Activated T-cell treated with anti-CD3 and anti-CD28 coated beads, Interleukin-2, amount 50 U/mL, for 72 hours (primary cell): ENCODE measurements at regions not wholly inside any gene's neighbourhood (a gene's known extent, or its start where the extent isn't known, plus 50 kb on each side); places are given as distances from the start of the nearest gene placed in this dataset.

Experiments used
- ATAC-seq, 2 donors: fragments of 150-1000 bp; cut with Tn5 transposase; replicated peaks in 1 of 2; 2 replicates each; pipeline ENCODE4 v1.10.0; 2021; ENCODE audit warnings: moderate library complexity in 2 of 2, mild to moderate bottlenecking in 1 of 2
- DNase-seq, 2 donors: peaks; one replicate each; pipeline ENCODE4 v3.0.0; 2021 to 2022; ENCODE audit warnings: mixed read lengths in 1 of 2
- H3K27ac Mint-ChIP-seq: one replicate; pipeline ENCODE4 v1.8.0; 2022; ENCODE audit warnings: mild to moderate bottlenecking, moderate library complexity, mixed read lengths
- H3K27me3 Mint-ChIP-seq: one replicate; pipeline ENCODE4 v1.8.0; 2022; ENCODE audit warnings: low read depth, mixed read lengths
- H3K36me3 Mint-ChIP-seq, 2 donors: one replicate each; pipeline ENCODE4 v1.8.0; 2022; ENCODE audit warnings: mixed read lengths in 2 of 2, mild to moderate bottlenecking in 1 of 2; ENCODE audit not compliant: insufficient read depth in 2 of 2
- H3K4me1 Mint-ChIP-seq: one replicate; pipeline ENCODE4 v1.8.0; 2022; ENCODE audit warnings: low read depth, mixed read lengths
- H3K4me3 Mint-ChIP-seq, 2 donors: one replicate each; pipeline ENCODE4 v1.8.0; 2022; ENCODE audit warnings: mild to moderate bottlenecking in 2 of 2, mixed read lengths in 2 of 2, moderate library complexity in 2 of 2
- H3K9me3 Mint-ChIP-seq, 2 donors: one replicate each; pipeline ENCODE4 v1.8.0; 2022; ENCODE audit warnings: mixed read lengths in 2 of 2

DNA sequence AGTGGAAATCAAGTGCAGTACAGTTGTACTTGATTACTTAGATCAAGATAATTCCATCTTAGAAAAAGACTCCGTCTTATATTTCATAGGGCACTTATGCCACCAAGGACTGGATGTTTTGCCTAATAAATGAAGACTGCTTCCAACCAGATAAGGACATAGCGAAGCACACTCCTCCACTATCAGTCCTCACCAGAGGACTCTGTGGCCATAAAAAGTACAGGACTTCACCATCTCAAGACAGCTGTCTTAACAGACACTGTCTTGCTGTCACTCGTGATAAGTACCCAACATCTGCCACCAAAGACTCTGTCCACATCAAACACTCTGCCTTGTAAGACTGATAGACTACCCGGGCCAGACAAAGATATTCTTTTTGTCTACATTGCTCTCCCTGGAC, 352.0 kb downstream of the TRAM1L1 start:
- no peak for ATAC-seq
- Mint-ChIP-seq H3K27me3 (no peaks in the 10 kb centered on the region), H3K9me3 (peaks cover 0 to 3% of the 10 kb centered on the region in 2 donors), H3K4me3 (no peak overlapping the region), H3K4me1 (no peaks in the 10 kb centered on the region), H3K36me3 (no peaks in the 10 kb centered on the region), H3K27ac (no peak overlapping the region)
- DNase-seq: no peak

DNA sequence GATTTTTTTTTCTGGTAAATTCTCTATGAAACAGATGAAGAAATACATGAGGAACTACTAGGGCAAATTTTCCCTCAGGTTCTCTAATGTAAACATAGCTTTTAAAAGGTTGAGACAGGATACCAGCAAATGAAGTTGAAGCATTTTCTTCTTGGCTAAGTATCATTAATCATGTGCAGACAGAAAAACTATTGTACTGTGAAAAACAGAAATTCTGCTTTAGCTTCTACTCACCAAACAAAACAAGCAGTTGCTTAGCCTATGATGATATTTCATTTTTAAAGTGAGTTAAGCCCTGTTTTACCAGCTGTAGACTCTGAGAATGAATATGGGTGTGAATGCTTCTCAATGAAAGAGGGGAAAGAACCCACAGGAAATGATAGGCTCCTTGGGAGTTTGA, 358.9 kb downstream of the TRAM1L1 start:
- DNase-seq (no peak), ATAC-seq (no peak)
- Mint-ChIP-seq H3K36me3 (no peaks in the 10 kb centered on the region), H3K4me1 (no peaks in the 10 kb centered on the region), H3K4me3 (no peak overlapping the region), H3K9me3 (peaks cover 0 to 4% of the 10 kb centered on the region in 2 donors), H3K27ac (no peak overlapping the region), H3K27me3 (no peaks in the 10 kb centered on the region)

DNA sequence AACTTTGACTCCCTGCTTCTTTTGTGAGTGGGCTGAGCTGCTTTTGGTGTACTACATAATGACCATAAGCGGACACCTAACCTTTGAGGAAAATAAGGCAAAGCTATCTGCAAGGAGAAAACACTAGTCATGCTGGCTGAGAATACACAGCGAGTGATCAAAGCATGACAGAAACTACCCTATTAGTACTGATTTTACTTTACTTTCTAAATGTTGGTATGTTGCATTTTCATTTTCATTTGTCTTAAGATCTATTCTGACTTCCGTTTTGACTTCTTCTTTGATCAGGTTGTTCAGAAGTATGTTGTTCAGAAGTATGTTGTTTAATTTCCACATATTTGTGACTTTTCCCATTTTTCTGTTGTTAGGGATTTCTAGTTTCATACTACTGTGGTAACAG, 361.1 kb downstream of the TRAM1L1 start:
- H3K9me3 Mint-ChIP-seq: peaks cover 0 to 4% of the 10 kb centered on the region in 2 donors
- no peak overlapping the region for H3K27ac Mint-ChIP-seq
- H3K36me3 Mint-ChIP-seq: no peaks in the 10 kb centered on the region
- DNase-seq (no peak), ATAC-seq (no peak)
- H3K4me1 Mint-ChIP-seq: no peaks in the 10 kb centered on the region
- H3K4me3 Mint-ChIP-seq: no peak overlapping the region
- H3K27me3 Mint-ChIP-seq: no peaks in the 10 kb centered on the region

DNA sequence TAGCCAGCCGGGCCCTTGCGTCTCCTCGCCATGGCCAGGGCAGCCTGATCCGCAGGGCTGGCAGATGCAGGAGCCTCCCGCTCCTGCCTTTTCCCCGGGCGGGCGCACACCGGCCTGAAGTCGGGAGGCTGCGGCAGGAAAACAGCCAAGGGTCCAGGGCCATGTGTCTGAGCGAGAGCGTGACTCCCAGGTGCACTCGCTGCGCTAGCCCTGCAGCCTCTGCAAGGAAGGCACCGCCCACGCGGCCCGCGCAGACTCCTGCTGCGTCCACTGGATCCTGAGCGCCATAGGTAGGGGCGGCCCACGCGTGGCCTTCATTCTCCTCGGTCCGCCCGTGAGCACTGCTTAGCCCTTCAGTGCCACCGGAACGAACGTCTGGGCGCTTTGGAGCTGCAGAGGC, 379.9 kb downstream of the TRAM1L1 start:
- ATAC-seq: no peak
- no peaks in the 10 kb centered on the region for H3K4me1 Mint-ChIP-seq
- peak in 1 of 2 donors; percentile 0 for DNase-seq
- peaks cover 0 to 12% of the 10 kb centered on the region in 2 donors for H3K9me3 Mint-ChIP-seq
- H3K36me3 Mint-ChIP-seq: no peaks in the 10 kb centered on the region
- no peak overlapping the region for H3K27ac Mint-ChIP-seq
- H3K4me3 Mint-ChIP-seq: no peak overlapping the region
- no peaks in the 10 kb centered on the region for H3K27me3 Mint-ChIP-seq

DNA sequence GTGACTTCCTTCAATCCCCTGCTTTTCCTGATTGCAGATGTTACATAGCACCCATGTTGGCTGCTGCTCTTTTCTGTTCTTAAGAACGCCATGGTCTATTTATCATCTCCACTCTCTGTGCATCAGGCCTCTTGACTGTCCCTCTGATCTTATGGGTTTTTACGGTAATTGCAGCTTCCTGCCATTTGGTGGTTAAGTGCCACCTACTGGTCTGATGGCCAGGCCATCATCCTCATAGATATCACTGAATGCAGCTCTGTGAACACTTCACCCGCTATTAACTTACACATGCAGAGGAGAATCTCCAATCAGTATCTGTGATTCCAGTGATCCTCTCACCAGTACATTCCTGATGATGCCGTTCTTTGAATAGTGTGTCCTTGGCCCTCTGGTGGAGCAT, 382.4 kb downstream of the TRAM1L1 start:
- Mint-ChIP-seq H3K4me3 (no peak overlapping the region), H3K36me3 (no peaks in the 10 kb centered on the region), H3K4me1 (no peaks in the 10 kb centered on the region), H3K27me3 (no peaks in the 10 kb centered on the region), H3K9me3 (peaks cover 2 to 12% of the 10 kb centered on the region in 2 donors), H3K27ac (no peak overlapping the region)
- DNase-seq (no peak), ATAC-seq (no peak)

DNA sequence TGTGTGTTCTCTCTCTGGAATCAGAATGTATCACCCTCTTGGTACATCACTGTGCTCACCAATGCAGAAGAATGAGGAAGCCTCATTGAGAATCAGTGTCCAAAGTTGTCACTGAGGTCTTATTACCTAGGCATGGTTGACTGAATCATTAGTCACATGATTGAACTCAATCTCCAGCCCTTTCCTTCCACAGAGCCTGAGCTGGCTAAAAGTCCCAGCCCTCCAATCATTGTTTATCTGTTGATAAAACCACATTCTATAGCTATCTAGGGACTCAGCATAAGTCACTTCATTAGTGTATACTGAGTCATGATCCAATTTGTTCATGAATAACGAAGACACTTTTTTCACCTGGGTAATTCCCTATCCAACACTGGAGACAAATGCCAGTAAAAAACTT, 396.8 kb downstream of the TRAM1L1 start:
- Mint-ChIP-seq H3K36me3 (no peaks in the 10 kb centered on the region), H3K4me3 (no peak overlapping the region)
- DNase-seq: no peak

DNA sequence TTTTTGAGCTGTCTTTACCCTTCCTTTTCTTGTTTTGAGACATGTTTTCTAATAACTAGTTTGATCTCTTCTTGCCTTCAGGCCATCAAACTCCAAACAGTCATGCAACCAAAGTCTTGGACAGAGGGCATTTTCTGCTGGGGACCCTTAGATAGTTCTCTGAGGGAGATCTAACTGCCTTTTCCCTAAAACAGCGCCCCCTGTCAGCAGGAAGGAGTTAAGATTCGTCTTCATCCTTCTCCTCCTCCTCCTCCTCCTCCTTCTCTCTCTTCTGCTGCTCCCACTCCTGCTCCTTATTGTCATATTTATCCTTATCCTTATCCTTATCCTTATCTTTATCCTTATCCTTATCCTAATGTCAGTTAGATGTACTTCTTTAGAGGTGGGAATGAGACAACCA, 417.2 kb downstream of the TRAM1L1 start:
- Mint-ChIP-seq H3K27ac (no peak overlapping the region), H3K4me1 (no peaks in the 10 kb centered on the region), H3K27me3 (no peaks in the 10 kb centered on the region), H3K4me3 (no peak overlapping the region), H3K36me3 (no peaks in the 10 kb centered on the region), H3K9me3 (peaks cover 0 to 4% of the 10 kb centered on the region in 2 donors)
- no peak for ATAC-seq
- no peak for DNase-seq

More for the DNA sequence above, 396.8 kb downstream of the TRAM1L1 start:
- ATAC-seq: no peak
- no peaks in the 10 kb centered on the region for H3K4me1 Mint-ChIP-seq
- no peaks in the 10 kb centered on the region for H3K9me3 Mint-ChIP-seq
- H3K27ac Mint-ChIP-seq: no peak overlapping the region
- no peaks in the 10 kb centered on the region for H3K27me3 Mint-ChIP-seq

DNA sequence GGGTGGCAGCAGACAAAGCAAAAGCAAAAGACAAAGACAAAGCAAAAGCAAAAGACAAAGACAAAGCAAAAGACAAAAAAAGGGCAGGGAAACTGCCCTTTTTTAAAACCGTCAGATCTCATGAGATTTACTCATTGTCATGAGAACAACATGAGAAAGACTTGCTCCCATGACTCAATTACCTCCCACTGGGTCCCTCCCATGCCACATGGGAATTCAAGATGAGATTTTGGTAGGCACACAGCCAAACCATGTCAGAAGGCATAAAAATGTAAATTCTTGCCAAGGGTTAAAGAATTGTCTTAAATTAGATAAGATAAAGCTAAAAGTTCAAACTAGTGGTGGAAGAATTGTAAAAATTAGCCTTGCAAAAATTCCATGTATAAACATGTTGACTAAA, 419.7 kb downstream of the TRAM1L1 start:
- no peaks in the 10 kb centered on the region for H3K36me3 Mint-ChIP-seq
- ATAC-seq (no peak), DNase-seq (no peak)
- no peaks in the 10 kb centered on the region for H3K27me3 Mint-ChIP-seq
- no peaks in the 10 kb centered on the region for H3K4me1 Mint-ChIP-seq
- no peak overlapping the region for H3K27ac Mint-ChIP-seq
- no peak overlapping the region for H3K4me3 Mint-ChIP-seq
- peaks cover 3 to 9% of the 10 kb centered on the region in 2 donors for H3K9me3 Mint-ChIP-seq

DNA sequence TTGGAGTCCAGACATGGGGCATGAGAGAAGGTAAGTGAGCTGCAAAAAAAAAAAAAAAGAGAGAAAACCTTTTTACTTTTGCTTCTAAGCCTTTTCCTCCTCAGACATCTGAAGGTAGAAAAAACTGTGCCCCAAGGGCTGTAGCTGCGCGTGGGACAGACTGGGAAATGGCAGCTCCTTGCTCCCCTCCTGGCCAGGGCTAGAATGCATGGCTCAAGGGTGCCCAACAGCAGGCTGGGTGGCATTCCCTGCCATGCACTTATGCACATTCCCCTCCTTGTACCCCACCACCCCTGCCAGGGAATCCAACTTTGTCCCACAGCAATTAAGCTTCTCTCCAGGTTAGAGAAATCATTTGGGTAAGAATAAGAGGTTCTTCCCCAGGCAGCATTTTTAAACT, 421.2 kb downstream of the TRAM1L1 start:
- no peak for DNase-seq
- Mint-ChIP-seq H3K4me1 (no peaks in the 10 kb centered on the region), H3K36me3 (no peaks in the 10 kb centered on the region), H3K9me3 (peaks cover 6 to 15% of the 10 kb centered on the region in 2 donors), H3K4me3 (no peak overlapping the region), H3K27ac (no peak overlapping the region), H3K27me3 (no peaks in the 10 kb centered on the region)
- no peak for ATAC-seq

DNA sequence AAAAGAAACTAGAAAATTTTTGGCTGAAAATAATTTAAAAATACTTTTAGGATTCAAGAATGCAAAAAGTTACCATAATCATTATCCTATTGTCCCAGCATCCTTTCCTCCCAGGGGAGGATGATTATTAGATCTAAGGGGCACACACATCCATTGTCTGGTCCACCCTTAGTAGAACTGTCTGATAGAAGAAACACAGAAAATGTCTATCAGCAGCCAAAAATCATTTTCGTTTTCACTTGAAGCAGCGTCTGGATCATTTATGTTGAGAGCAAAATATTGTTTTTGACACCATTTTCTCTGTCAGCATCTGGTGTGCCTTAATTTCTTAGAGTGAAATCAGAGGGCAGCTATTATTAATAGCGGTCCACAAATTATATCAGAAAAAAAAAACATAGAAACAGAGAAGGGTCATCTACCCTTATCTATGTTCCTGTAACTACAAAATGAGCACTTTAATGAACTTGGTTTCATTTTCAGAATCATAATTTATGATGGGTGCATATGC, 446.3 kb downstream of the TRAM1L1 start:
- Mint-ChIP-seq H3K27ac (no peak overlapping the region), H3K4me1 (no peaks in the 10 kb centered on the region), H3K36me3 (no peaks in the 10 kb centered on the region), H3K9me3 (no peaks in the 10 kb centered on the region), H3K4me3 (no peak overlapping the region), H3K27me3 (no peaks in the 10 kb centered on the region)
- no peak for DNase-seq
- ATAC-seq: no peak

DNA sequence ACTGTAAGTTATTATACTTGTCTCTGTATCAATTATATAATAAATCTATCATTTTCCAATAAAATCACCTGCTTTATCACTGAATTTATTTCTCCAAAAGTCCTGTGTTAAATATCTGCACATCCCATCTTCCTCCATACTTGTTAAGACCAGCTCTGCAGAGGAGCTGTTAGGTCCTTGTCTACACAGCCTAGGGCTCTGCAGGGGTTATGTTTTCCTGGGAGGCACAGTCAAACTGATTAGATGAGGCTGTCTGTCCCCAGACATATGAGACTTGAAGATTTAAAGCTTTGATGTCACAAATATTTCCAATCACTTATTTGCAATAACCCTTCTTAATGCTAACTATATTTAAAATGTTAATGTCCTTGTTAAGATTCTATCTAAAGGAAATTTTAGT, 446.8 kb downstream of the TRAM1L1 start:
- H3K27me3 Mint-ChIP-seq: no peaks in the 10 kb centered on the region
- no peaks in the 10 kb centered on the region for H3K4me1 Mint-ChIP-seq
- H3K27ac Mint-ChIP-seq: no peak overlapping the region
- H3K4me3 Mint-ChIP-seq: no peak overlapping the region
- ATAC-seq: no peak
- no peak for DNase-seq
- H3K36me3 Mint-ChIP-seq: no peaks in the 10 kb centered on the region
- H3K9me3 Mint-ChIP-seq: no peaks in the 10 kb centered on the region

DNA sequence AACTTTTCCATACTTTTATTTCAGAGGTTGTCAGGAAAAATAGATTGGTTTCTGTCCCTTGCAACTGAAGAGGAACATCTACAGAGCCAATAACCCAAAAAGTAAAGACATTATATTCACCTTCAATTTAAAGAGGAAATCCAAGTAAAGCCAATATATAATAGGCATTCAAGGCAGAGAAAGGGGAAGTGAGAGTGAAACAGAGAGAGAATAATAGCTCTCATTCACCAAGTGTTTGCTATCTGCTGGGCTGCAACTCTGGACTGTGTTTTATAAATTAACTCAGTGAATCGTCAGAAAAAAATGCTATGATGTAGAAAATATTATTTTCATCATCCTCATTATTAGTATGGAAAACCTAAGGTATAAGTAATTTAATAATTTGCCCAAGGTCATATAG, 448.5 kb downstream of the TRAM1L1 start:
- Mint-ChIP-seq H3K27me3 (no peaks in the 10 kb centered on the region), H3K4me1 (no peaks in the 10 kb centered on the region), H3K36me3 (no peaks in the 10 kb centered on the region), H3K9me3 (no peaks in the 10 kb centered on the region), H3K4me3 (no peak overlapping the region), H3K27ac (no peak overlapping the region)
- ATAC-seq: no peak
- DNase-seq: no peak

DNA sequence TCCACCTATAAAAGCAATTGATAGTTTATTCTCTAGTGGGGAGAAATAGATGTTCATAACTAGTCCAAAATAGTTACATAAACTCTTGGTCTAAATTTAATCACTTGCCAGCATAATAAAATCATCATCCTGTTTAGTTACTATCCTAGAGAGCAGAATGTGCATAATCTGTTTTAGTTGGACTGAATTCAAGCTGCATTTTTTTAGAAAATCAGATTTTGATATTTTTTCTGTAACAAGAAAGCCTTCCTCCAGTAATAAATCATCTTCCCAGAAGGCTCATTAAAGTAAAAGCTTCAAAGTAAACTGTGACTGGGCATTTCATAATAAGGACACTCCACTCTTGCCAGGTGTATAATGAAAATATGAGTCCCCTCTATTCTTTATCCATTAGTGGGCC, 453.1 kb downstream of the TRAM1L1 start:
- H3K9me3 Mint-ChIP-seq: peaks cover 0 to 1% of the 10 kb centered on the region in 2 donors
- no peaks in the 10 kb centered on the region for H3K36me3 Mint-ChIP-seq
- DNase-seq: no peak
- H3K27ac Mint-ChIP-seq: no peak overlapping the region
- H3K27me3 Mint-ChIP-seq: no peaks in the 10 kb centered on the region
- no peak for ATAC-seq
- H3K4me3 Mint-ChIP-seq: no peak overlapping the region
- H3K4me1 Mint-ChIP-seq: no peaks in the 10 kb centered on the region

DNA sequence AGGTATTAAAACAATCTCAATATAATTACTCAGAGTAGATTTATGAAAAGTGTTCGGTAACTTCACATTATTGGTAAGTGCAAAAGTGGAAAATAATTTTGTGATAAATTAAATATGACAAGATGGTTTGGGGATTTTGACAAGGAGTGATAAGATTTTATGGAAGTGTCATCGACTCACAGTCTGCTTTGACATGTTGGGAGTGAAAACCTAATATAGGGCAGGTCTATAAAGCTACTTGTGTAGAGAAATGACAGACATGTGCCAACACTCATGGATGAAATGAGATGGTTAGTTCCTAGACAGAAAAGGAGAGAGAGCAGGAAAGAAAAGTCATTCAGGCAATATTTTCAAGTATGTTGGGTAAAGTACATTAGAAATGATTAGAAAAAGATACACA, 456.8 kb downstream of the TRAM1L1 start:
- Mint-ChIP-seq H3K4me1 (no peaks in the 10 kb centered on the region), H3K27ac (no peak overlapping the region), H3K9me3 (peaks cover 1 to 2% of the 10 kb centered on the region in 2 donors), H3K36me3 (no peaks in the 10 kb centered on the region), H3K27me3 (no peaks in the 10 kb centered on the region), H3K4me3 (no peak overlapping the region)
- no peak for ATAC-seq
- DNase-seq: no peak
